Right ventricle myocardium inferior (tissue), 1 donor: ENCODE measurements at regions not wholly inside any gene's neighbourhood (a gene's known extent, or its start where the extent isn't known, plus 50 kb on each side); places are given as distances from the start of the nearest gene placed in this dataset.
"Not testable (repeated sequence)": the region's sequence is repeated elsewhere in the genome, so short reads cannot be mapped to it uniquely, and the experiment has no call there.

ENCODE experiments used
- ATAC-seq: fragments of 200-7000 bp; cut with Tn5 transposase; one replicate; pipeline ENCODE4 v1.9.1; 2020; ENCODE audit warnings: mild to moderate bottlenecking, moderate library complexity
- DNase-seq: peaks from one replicate; pipeline ENCODE4 v3.0.0; 2021; ENCODE audit errors: missing footprints
- intact Hi-C: fragments of 100-400 bp; cut with DNase I; formaldehyde crosslinking; loops from one replicate; pipeline ENCODE4 v1.11.0; 2022
- donor health status: DM: no; HTN: yes; CAD: no; lungs with severe emphysema.

DNA sequence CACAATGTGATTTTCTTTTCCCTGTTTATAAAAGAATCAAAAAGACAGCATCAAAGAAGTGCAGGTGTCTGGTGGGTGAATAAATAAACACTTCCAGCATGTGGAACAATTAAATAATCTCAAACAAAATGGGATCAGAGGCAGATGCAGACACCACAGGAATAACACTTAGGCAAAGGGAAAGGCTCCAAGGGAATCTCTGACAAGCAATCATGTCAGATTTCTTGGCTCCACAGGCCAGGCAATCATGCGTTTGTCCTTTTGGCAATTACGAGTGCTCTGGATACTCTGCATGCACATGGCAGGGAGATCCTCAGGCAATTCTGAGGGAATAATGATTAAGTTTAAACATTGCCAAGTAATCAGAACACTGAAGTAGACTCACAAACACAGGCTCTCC is 403.5 kb upstream of the LUZP2 start:
- intact Hi-C loops = no loop called here

DNA sequence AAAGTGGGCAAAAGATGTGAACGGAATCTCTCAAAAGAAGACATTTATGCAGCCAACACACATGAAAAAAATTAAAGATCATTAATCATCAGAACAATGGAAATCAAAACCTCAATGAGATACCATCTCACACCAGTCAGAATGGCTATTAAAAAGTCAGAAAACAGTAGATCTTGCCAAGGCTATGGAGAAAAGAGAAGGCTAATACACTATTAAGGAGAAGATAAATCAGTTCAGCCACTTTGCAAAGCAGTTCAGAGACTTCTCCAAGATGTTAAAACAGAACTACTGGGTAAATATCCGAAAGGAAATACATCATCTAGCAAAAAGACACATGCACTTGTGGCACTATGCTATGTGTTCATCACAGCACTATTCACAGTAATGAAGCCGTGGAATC is 388.2 kb upstream of the LUZP2 start:
- intact Hi-C loops = no loop called here
- ATAC-seq = no peak
- no peak for DNase-seq

More for the DNA sequence above, 403.5 kb upstream of the LUZP2 start:
- DNase-seq = no peak
- ATAC-seq = no peak

GRCh38 chr11:24122291-24122690 is 374.6 kb upstream of the LUZP2 start:
- no peak for DNase-seq
- no peak for ATAC-seq
- intact Hi-C loops = no loop called here

DNA sequence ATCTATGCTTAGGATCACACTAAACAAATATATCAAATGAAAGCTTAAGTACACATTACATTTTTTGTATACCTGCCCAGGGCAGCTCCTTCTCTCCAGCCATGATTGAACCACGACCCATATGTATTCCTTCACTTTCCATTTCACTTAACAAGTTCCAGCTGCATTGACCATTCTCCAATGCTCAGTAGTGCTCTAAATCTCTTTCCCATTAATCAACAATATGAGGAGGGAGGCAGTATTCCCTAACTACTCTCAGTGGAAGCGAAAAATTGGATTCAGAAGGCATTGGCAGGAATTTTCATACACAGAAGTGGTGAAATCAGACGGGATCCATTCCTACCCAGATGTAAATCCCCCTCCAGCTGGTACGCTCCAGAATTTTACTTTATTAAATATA is 372.0 kb upstream of the LUZP2 start:
- ATAC-seq (no peak), DNase-seq (no peak)
- intact Hi-C loops = no loop called here

- intact Hi-C loops = no loop called here
- ATAC-seq (no peak), DNase-seq (no peak)
Measured at GRCh38 chr11:24131698-24132097, 365.2 kb upstream of the LUZP2 start.

DNA sequence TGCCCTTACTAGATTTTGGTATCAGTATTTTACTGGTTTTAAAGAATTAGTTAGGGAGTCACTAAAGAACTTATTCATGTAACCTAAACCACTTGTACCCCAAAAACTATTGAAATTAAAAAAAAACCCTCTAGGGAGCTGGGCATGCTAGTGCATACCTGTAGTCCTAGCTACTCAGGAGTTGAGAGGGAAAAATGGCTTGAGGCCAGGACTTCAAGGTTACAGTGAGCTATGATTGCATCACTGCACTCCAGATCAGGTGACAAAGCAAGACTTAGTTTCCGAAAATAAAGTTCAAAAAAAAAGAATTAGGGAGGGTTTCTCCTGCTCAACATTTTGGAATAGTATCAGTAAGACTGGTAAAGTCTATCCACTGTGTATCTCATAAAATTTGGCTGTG is 364.4 kb upstream of the LUZP2 start:
- no peak for DNase-seq
- no peak for ATAC-seq
- intact Hi-C loops = no loop called here

DNA sequence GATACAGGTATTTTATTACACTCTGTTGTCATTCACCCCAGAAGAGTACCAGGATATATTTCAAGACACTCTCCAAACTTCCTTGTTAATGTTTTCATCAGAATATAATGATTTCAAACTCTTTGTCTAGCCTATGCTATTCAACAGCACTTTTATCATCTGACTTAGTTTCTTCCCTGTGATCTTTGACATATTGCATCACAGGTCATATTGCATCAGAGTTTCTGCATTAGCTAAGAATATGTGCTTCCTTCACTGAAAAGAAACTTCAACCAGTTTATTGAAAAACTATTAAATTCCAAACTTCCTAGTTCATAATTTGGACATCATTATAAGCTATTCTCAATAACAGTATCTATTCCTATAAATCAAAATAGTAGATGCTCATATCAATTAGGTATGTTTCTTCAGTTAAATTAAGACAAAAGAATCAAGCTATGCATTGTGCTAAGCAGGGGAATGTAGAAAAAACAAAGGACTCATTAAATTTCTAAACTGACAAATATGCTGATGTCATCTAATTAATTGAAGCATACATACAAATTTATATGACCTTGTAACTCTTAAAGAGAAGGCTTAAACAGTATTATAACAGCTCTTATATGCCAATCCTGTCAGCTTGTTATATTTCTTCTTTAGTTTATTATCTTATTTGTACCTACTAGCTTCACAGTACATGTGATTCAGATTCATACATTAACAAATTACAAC is 361.8 kb upstream of the LUZP2 start:
- intact Hi-C loops = no loop called here
- DNase-seq (no peak), ATAC-seq (no peak)

GRCh38 chr11:24142062-24142461 is 354.8 kb upstream of the LUZP2 start:
- ATAC-seq = no peak
- DNase-seq = no peak
- intact Hi-C loops = no loop called here

DNA sequence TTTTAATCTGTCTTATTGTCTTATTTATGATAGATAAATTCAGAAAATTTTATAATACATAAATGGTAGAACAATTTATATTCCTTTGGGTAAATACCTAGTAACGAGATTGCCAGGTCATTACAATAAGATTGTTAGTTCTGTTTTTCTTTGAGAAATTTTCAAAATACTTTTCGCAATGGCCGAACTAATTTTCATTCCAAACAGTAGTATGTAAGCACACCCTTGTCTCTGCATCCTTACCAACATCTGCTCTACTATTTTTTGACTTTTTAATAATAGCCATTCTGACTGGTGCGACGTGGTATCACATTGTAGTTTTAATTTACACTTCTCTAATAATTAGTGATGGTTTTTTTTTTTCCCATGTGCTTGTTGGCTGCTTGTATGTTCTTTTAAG is 351.4 kb upstream of the LUZP2 start:
- no peak for ATAC-seq
- intact Hi-C loops = no loop called here
- no peak for DNase-seq

GRCh38 chr11:24153337-24153736 is 343.5 kb upstream of the LUZP2 start:
- intact Hi-C loops = no loop called here
- ATAC-seq = no peak
- DNase-seq = no peak

DNA sequence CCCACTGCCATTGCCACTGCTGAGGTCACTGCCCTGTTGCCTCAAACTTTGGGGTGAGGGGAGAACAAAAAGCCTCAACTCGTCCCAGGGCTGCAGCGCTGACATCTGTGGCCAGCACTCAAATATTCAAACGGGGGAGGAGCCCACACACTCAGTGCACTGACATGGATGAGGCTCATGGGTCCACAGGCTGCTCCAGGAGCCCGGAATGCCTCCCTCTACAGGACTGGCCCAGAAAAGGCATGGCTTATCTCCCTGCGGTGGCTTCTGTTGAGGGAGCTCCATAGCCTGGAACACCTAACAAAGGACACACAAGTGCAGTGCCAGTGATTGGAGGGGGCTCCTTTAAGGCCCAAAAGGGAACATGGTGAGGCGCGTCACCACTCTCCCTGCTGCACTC is 341.1 kb upstream of the LUZP2 start:
- no peak for DNase-seq
- ATAC-seq = no peak
- intact Hi-C loops = no loop called here

DNA sequence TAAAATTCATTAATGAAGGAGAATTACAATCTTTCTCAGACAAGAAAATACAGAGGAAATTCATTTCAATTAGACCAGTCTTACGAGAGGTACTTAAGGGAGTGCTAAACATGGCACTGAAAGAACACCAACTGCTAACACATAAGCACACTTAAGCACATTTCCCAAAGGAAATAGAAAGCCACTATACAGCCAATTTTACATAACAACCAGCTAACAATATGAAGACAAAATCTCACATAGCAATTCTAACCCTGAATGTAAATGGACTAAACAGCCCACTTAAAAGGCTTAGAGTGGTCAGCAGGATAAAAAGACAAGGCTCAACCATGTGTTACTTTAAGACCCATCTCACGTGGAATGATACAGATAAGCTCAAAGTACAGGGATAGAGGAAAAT is 339.5 kb upstream of the LUZP2 start:
- intact Hi-C loops = no loop called here
- DNase-seq = no peak
- no peak for ATAC-seq

- ATAC-seq (no peak), DNase-seq (no peak)
- intact Hi-C loops = no loop called here
Measured at GRCh38 chr11:24161587-24161986, 335.3 kb upstream of the LUZP2 start.

DNA sequence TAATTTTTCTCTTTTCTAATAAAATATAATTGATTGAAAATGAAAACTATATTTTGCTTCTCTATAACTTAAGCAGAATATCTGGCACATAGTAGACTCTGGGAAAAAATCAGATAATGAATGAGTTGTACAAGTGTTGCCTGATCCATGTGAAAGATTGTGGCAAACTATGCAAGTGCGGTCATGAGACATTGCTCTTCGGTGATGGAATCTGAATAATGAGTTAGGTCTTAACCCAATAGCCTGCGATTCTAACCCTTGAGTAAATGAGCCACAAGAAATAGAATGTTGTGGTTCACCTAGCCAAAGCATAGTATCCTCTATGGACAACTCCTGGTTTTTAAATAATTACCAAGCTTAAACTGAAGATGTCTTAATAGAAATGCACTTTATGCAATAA is 333.7 kb upstream of the LUZP2 start:
- no peak for DNase-seq
- intact Hi-C loops = no loop called here
- ATAC-seq = no peak

DNA sequence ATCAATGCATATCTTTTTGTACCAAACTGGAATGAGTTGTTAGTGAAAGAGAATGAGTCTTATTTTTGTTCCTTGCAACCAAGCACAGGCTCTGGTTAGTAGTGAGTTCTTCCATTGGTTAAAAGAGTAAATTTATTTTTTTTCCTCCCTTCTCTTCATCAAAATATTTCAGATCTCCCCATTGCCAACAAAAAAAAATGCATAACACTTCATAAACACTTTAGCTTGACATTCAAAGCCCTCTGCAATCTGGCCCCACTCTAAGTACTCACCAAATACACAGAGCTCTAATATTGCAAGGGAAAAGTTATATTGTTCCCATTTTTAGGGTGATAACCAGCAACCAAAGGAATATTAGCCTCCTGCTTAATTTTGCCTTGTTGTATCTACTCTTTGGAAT is 333.0 kb upstream of the LUZP2 start:
- no peak for ATAC-seq
- no peak for DNase-seq
- intact Hi-C loops = no loop called here

- ATAC-seq (no peak), DNase-seq (no peak)
- intact Hi-C loops = no loop called here
Measured at GRCh38 chr11:24171869-24172268, 325.0 kb upstream of the LUZP2 start.

GRCh38 chr11:24181395-24182047 is 315.3 kb upstream of the LUZP2 start:
- DNase-seq (no peak), ATAC-seq (no peak)
- intact Hi-C loops = no loop called here

DNA sequence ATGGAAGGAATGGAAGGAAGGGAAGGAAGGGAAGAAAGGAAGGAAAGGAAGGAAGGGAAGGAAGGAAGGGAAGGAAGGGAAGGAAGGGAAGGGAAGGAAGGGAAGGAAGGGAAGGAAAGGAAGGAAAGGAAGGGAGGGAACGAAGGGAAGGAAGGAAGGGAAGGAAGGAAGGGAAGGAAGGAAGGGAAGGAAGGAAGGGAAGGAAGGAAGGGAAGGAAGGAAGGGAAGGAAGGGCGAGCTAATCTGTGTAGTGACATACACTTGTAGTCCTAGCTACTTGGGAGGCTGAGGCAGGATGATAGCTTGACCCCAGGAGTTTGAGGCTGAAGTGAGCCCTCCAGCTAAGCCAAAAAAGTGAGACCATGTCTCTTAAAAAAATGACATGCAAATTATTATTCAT is 311.3 kb upstream of the LUZP2 start:
- intact Hi-C loops, ATAC-seq: not testable (repeated sequence)

DNA sequence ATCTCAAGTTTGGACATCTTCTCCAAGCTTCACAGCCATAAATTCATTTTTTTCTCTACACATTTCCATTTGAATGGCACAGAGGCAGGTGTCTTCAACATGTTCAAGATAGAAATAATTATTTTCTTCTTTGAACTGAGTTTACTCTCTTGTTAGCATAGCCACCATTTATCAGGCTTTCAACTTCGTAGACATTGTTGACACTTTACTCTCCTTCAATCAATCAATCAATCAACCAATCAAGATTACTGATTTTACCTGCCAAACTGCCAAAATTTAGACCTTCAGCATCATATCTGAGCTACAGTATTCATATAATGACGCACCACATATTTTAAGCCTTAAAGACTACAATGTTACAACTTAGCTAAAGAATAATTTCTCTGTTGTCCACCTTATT is 300.1 kb upstream of the LUZP2 start:
- ATAC-seq (no peak), DNase-seq (no peak)
- intact Hi-C loops = no loop called here

More for the DNA sequence above, 311.3 kb upstream of the LUZP2 start:
- DNase-seq = not testable (repeated sequence)

DNA sequence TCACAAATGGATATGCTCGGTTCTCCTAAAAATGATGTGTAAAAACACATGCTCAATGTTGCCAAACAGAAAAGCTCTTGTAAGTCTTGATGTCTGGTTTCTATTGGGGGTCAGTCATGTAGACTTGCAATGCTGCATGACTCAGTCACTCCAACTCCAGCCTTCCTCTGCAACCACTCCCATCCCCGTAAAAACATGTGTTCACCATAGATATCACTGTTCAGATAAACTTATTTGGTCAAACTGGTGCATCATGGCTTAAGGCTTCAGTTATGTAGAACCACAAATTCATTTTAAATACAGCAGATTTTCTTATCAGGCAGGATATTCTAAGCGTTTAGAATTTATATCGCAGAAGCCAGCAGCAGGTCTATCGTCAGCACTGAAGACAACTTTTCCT is 298.4 kb upstream of the LUZP2 start:
- intact Hi-C loops = no loop called here
- no peak for DNase-seq
- no peak for ATAC-seq

DNA sequence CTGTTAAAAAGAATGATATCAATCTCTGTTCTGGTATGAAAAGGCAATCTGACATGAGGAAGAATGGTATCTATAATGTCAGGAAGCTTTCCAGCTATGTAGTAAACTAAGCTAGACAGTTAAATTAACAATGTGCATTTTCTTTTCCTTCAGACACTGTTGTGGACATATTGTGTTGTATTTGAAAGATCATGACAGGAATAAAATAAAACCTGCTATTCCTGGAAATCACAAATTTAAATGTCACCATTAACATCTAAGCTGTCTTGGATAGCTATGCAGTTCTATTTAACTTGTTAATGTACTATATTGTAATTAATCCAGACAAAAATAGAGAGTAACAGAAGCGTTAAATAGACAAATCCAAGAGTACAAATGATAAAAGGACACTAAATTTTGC is 297.4 kb upstream of the LUZP2 start:
- intact Hi-C loops = no loop called here
- no peak for DNase-seq
- ATAC-seq = no peak
